BJ (cell line): ENCODE measurements at regions not wholly inside any gene's neighbourhood (a gene's known extent, or its start where the extent isn't known, plus 50 kb on each side); places are given as distances from the start of the nearest gene placed in this dataset.

Experiments
- CTCF ChIA-PET: fragments of 350-600 bp; formaldehyde crosslinking; extraction: SDS; loops from one replicate; lab custom pipeline; 2021; ENCODE audit warnings: antibody characterized with exemption, inconsistent platforms; lab: Yijun Ruan, JAX
- POLR2A ChIA-PET: fragments of 300-600 bp; sonication (Branson Sonifier 250); formaldehyde crosslinking; extraction: SDS; loops from one replicate; lab custom pipeline; 2021; ENCODE audit warnings: antibody characterized with exemption; lab: Charles Lee
- DNase-seq: peaks from one replicate; pipeline ENCODE4 v3.0.0-alpha.2; 2011; ENCODE audit warnings: low read depth
- H3K27me3 ChIP-seq: 2 replicates; pipeline ENCODE4 v1.6.0; 2011; ENCODE audit warnings: low read length; ENCODE audit not compliant: control insufficient read depth, insufficient read depth
- H3K36me3 ChIP-seq: 2 replicates; pipeline ENCODE4 v1.5.1; 2011; ENCODE audit warnings: low read length; ENCODE audit not compliant: control insufficient read depth, insufficient read depth
- H3K4me3 ChIP-seq: 2 replicates; pipeline ENCODE4 v1.5.1; 2011; ENCODE audit warnings: low read depth, mild to moderate bottlenecking, control low read depth, low read length
- TF ChIP-seq, protein P1 (sequence below): IDR thresholded peaks from 2 replicates; pipeline ENCODE4 v1.5.1; 2011; ENCODE audit warnings: low read depth, mild to moderate bottlenecking, control low read depth, inconsistent platforms, low read length, moderate library complexity; ENCODE audit not compliant: insufficient read depth

- TF ChIP-seq, protein P1, sequence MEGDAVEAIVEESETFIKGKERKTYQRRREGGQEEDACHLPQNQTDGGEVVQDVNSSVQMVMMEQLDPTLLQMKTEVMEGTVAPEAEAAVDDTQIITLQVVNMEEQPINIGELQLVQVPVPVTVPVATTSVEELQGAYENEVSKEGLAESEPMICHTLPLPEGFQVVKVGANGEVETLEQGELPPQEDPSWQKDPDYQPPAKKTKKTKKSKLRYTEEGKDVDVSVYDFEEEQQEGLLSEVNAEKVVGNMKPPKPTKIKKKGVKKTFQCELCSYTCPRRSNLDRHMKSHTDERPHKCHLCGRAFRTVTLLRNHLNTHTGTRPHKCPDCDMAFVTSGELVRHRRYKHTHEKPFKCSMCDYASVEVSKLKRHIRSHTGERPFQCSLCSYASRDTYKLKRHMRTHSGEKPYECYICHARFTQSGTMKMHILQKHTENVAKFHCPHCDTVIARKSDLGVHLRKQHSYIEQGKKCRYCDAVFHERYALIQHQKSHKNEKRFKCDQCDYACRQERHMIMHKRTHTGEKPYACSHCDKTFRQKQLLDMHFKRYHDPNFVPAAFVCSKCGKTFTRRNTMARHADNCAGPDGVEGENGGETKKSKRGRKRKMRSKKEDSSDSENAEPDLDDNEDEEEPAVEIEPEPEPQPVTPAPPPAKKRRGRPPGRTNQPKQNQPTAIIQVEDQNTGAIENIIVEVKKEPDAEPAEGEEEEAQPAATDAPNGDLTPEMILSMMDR, result no peak
- no peak overlapping the region for H3K4me3 ChIP-seq
- no peaks in the 10 kb centered on the region for H3K27me3 ChIP-seq
- H3K36me3 ChIP-seq, result no peaks in the 10 kb centered on the region
- ChIA-PET CTCF (interaction anchor here (0.5 kb wide), 1 partner anchor 11 kb away, joined by 5 read pairs; no protein-coding TSS in a partner anchor), POLR2A (no interaction called here)
- DNase-seq, result no peak
Observed at GRCh38 chr5:96302174-96302738, 130.8 kb downstream of the PCSK1 start.

DNA sequence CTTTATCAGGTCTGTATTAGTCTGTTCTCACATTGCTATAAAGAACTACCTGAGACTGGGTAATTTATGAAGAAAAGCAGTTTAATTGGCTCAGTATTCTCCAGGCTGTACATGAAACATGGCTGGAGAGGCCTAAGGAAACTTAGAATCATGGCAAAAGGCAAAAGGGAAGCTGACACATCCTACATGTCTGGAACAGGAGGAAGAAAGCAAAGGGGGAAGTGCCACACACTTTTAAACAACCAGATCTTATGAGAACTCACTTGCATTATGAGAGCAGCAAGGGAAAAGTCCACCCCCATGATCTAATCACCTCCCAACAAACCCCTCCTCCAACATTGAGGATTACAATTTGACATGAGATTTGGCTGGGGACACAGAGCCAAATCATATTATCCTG, 132.1 kb downstream of the PCSK1 start:
- ChIA-PET CTCF (interaction anchor here (1.2 kb wide), 1 partner anchor 9 kb away, joined by 3 read pairs; no protein-coding TSS in a partner anchor), POLR2A (no interaction called here)
- Histone ChIP-seq H3K27me3 (no peaks in the 10 kb centered on the region), H3K36me3 (no peaks in the 10 kb centered on the region), H3K4me3 (no peak overlapping the region)
- TF ChIP-seq, protein P1, result no peak
- DNase-seq, result no peak

GRCh38 chr5:96297867-96298266, 135.2 kb downstream of the PCSK1 start:
- no peaks in the 10 kb centered on the region for H3K27me3 ChIP-seq
- H3K4me3 ChIP-seq, result no peak overlapping the region
- ChIA-PET CTCF (interaction anchor here (1.2 to 3.1 kb wide), 2 partner anchors 38 to 304 kb away, joined by 4 to 16 read pairs; no protein-coding TSS in a partner anchor), POLR2A (interaction anchor here (0.5 to 1.2 kb wide), 3 partner anchors 14 to 43 kb away, joined by 4 to 5 read pairs (median 4); no protein-coding TSS in a partner anchor)
- TF ChIP-seq, protein P1, result no peak
- DNase-seq, result peak; percentile 96
- no peaks in the 10 kb centered on the region for H3K36me3 ChIP-seq

DNA sequence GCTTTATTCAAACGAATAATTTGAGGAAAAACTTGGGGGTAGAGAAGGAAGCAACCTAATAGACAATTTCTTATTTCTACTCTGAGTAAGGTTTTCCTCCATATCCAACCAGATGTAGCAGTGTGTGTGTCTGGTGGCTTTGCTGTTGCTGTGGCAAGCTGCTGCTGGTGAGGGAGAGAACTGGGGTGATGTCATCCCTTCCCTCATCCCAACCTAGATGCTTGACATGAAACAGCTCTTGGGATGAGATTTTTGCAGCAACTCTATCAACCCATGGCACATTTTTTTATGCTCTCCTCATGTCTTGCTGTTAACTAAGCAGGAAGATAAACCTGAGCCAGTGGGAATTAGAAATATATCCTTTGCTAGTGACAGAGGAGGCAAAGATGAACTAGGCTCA, 135.8 kb downstream of the PCSK1 start:
- ChIA-PET CTCF (interaction anchor here (1.2 to 3.1 kb wide), 2 partner anchors 39 to 304 kb away, joined by 4 to 16 read pairs; no protein-coding TSS in a partner anchor), POLR2A (interaction anchor here (0.5 to 1.2 kb wide), 3 partner anchors 15 to 43 kb away, joined by 4 to 5 read pairs (median 4); no protein-coding TSS in a partner anchor)
- TF ChIP-seq, protein P1, result no peak
- H3K27me3 ChIP-seq, result no peaks in the 10 kb centered on the region
- H3K4me3 ChIP-seq, result no peak overlapping the region
- peak; percentile 85 for DNase-seq
- H3K36me3 ChIP-seq, result no peaks in the 10 kb centered on the region

GRCh38 chr5:96294884-96295202, 138.2 kb downstream of the PCSK1 start:
- TF ChIP-seq, protein P1, result no peak
- Histone ChIP-seq H3K36me3 (no peaks in the 10 kb centered on the region), H3K4me3 (no peak overlapping the region), H3K27me3 (no peaks in the 10 kb centered on the region)
- POLR2A ChIA-PET, result interaction anchor here (0.5 kb wide), 1 partner anchor 502 kb away, joined by 3 read pairs; no protein-coding TSS in a partner anchor
- CTCF ChIA-PET, result no interaction called here
- DNase-seq, result no peak
